ENCODE measurements at regions not wholly inside any gene's neighbourhood (a gene's known extent, or its start where the extent isn't known, plus 50 kb on each side); places are given as distances from the start of the nearest gene placed in this dataset.

DNA sequence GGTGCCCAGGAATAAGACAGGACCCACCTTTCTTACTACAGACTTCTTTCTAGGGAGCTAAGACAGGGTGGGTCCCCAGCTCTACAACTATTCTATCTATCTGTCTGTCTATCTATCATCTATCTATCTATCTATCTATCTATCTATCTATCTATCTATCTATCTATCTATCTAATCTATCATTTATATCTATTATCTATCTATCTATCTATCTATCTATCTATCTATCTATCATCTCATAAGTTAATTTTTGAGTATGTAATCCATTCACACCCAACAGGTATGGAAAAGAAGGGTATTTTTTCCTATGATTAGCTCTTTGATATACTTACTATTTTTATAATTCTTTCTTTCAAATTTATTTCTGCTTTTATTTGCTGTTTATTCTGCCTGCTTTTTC lies 55.9 kb downstream of the BAMBI start:
- no peak for DNase-seq (ENCODE audit: low spot score)
- Histone ChIP-seq H3K79me2 (ENCODE audit: low read depth) (no peaks in the 10 kb centered on the region), H3K9me3 (ENCODE audit: low read depth) (no peaks in the 10 kb centered on the region), H3K4me2 (no peak overlapping the region), H3K9ac (no peak overlapping the region), H3K27ac (no peak overlapping the region), H3K4me3 (no peak overlapping the region), H3K36me3 (no peaks in the 10 kb centered on the region), H2AFZ (replicated peaks) (no peak overlapping the region), H3K27me3 (no peaks in the 10 kb centered on the region), H3K4me1 (peaks cover 12% of the 10 kb centered on the region), H4K20me1 (ENCODE audit: low read depth) (no peaks in the 10 kb centered on the region), H3F3A (ENCODE audit: low read depth) (no peaks in the 10 kb centered on the region)
- H3K27me3 Mint-ChIP-seq (ENCODE audit: insufficient read depth, low read depth) = peaks cover 10% of the 10 kb centered on the region
- TF ChIP-seq EZH2 (IDR thresholded peaks at IDR 0.05) (no peak), EZH2phosphoT487 (IDR thresholded peaks at IDR 0.05) (no peak)
- TF ChIP-seq, protein P1, sequence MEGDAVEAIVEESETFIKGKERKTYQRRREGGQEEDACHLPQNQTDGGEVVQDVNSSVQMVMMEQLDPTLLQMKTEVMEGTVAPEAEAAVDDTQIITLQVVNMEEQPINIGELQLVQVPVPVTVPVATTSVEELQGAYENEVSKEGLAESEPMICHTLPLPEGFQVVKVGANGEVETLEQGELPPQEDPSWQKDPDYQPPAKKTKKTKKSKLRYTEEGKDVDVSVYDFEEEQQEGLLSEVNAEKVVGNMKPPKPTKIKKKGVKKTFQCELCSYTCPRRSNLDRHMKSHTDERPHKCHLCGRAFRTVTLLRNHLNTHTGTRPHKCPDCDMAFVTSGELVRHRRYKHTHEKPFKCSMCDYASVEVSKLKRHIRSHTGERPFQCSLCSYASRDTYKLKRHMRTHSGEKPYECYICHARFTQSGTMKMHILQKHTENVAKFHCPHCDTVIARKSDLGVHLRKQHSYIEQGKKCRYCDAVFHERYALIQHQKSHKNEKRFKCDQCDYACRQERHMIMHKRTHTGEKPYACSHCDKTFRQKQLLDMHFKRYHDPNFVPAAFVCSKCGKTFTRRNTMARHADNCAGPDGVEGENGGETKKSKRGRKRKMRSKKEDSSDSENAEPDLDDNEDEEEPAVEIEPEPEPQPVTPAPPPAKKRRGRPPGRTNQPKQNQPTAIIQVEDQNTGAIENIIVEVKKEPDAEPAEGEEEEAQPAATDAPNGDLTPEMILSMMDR (IDR thresholded peaks at IDR 0.05) = no peak
- H3K27ac Mint-ChIP-seq = no peak overlapping the region
- peaks cover 23% of the 10 kb centered on the region for H3K4me1 Mint-ChIP-seq
- peaks cover 8% of the 10 kb centered on the region for H3K9me3 Mint-ChIP-seq
- H3K4me3 Mint-ChIP-seq = no peak overlapping the region
- H3K36me3 Mint-ChIP-seq = peaks cover 2% of the 10 kb centered on the region

GRCh38 chr10:28733647-28734046 lies 56.3 kb downstream of the BAMBI start:
- peaks cover 8% of the 10 kb centered on the region for H3K9me3 Mint-ChIP-seq

DNA sequence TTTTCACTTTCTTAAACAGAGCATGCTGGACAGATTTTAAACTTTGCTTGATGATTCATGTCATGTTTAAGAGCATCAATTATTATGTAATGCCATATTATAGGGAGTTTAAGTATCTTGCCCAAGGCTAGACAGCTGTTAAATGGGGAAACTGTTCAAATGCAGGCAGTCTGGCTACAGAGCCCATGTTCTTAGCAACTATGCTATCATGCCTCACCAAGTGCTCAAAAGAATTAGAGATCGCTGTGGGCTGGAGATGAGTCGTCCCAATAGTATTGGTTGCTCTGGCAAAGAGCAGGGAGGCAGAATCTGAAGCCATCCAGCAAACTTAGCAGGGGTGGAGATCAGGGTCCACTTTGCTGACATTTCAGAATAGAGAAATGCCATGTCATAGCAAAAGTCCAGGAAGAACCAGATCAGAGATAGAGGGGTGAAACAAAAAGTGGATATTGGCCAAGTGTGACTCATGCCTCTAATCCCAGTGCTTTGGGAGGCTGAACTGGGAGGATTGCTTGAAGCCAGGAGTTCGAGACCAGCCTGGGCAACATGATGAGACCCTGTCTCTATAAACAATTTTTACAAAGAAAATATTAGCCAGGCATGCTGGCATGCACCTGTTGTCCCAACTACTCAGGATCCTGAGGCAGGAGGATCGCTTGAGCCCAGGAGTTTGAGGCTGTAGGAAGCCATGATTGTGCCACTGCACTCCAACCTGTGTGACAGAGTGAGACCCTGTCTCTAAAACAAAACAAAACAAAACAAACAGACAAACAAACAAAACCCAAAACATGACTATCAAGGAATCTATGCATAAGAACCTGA lies 57.8 kb downstream of the BAMBI start:
- Histone ChIP-seq H3K9ac (no peak overlapping the region), H3F3A (ENCODE audit: low read depth) (no peaks in the 10 kb centered on the region), H3K4me1 (peaks cover 10% of the 10 kb centered on the region), H2AFZ (replicated peaks) (no peak overlapping the region), H3K9me3 (ENCODE audit: low read depth) (no peaks in the 10 kb centered on the region), H4K20me1 (ENCODE audit: low read depth) (no peaks in the 10 kb centered on the region), H3K36me3 (no peaks in the 10 kb centered on the region), H3K27ac (no peak overlapping the region), H3K79me2 (ENCODE audit: low read depth) (no peaks in the 10 kb centered on the region), H3K4me3 (no peak overlapping the region), H3K27me3 (no peaks in the 10 kb centered on the region), H3K4me2 (no peak overlapping the region)
- Mint-ChIP-seq H3K36me3 (peaks cover 2% of the 10 kb centered on the region), H3K9me3 (peaks cover 8% of the 10 kb centered on the region), H3K27me3 (ENCODE audit: insufficient read depth, low read depth) (peaks cover 10% of the 10 kb centered on the region), H3K4me1 (peaks cover 18% of the 10 kb centered on the region), H3K4me3 (no peak overlapping the region), H3K27ac (no peak overlapping the region)
- DNase-seq (ENCODE audit: low spot score) = no peak
- TF ChIP-seq, protein P1 (IDR thresholded peaks at IDR 0.05) = no peak
- TF ChIP-seq EZH2phosphoT487 (IDR thresholded peaks at IDR 0.05) (no peak), EZH2 (IDR thresholded peaks at IDR 0.05) (no peak)

More at GRCh38 chr10:28733647-28734046, 56.3 kb downstream of the BAMBI start:
- DNase-seq (ENCODE audit: low spot score) = no peak
- Mint-ChIP-seq H3K4me1 (peaks cover 23% of the 10 kb centered on the region), H3K36me3 (peaks cover 2% of the 10 kb centered on the region), H3K4me3 (no peak overlapping the region), H3K27ac (no peak overlapping the region), H3K27me3 (ENCODE audit: insufficient read depth, low read depth) (peaks cover 10% of the 10 kb centered on the region)
- Histone ChIP-seq H3K4me1 (peaks cover 12% of the 10 kb centered on the region), H3K9me3 (ENCODE audit: low read depth) (no peaks in the 10 kb centered on the region), H3K27me3 (no peaks in the 10 kb centered on the region), H4K20me1 (ENCODE audit: low read depth) (no peaks in the 10 kb centered on the region), H3K36me3 (no peaks in the 10 kb centered on the region), H3K79me2 (ENCODE audit: low read depth) (no peaks in the 10 kb centered on the region), H3F3A (ENCODE audit: low read depth) (no peaks in the 10 kb centered on the region), H2AFZ (replicated peaks) (no peak overlapping the region), H3K4me3 (no peak overlapping the region), H3K9ac (no peak overlapping the region), H3K27ac (no peak overlapping the region), H3K4me2 (no peak overlapping the region)
- no peak for TF ChIP-seq EZH2phosphoT487 (IDR thresholded peaks at IDR 0.05)
- TF ChIP-seq, protein P1 (IDR thresholded peaks at IDR 0.05) = no peak
- TF ChIP-seq EZH2 (IDR thresholded peaks at IDR 0.05) = no peak

Measured in neural progenitor cell (in vitro differentiated cells).